HG02938 (cell line): ENCODE measurements at regions not wholly inside any gene's neighbourhood (a gene's known extent, or its start where the extent isn't known, plus 50 kb on each side); places are given as distances from the start of the nearest gene placed in this dataset.

Experiments used
- ATAC-seq: cut with Tn5 transposase; IDR thresholded peaks from one replicate; pipeline ENCODE4 v1.9.1; 2021; ENCODE audit warnings: mild to moderate bottlenecking, moderate library complexity; ENCODE audit not compliant: unreplicated experiment

DNA sequence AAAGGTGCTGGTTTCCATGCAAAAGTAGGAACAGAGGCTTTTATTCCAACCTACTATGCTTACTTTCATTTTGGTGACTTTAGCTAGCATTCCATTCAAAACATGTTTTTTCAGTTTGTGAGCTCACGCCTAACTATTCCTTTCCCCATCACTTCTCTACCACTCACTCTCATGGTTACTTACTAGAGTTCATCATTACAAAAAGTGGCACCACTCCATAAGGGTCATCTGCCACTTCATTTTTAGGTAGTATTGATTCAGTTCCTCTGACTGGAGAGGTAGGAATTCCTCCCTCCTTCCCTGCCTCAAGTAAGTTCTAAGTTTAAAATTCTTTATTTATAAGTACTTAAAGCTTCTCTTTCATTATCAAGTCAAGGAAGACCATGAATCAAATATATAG, 543.1 kb downstream of the HTR7 start:
- no peak for ATAC-seq

DNA sequence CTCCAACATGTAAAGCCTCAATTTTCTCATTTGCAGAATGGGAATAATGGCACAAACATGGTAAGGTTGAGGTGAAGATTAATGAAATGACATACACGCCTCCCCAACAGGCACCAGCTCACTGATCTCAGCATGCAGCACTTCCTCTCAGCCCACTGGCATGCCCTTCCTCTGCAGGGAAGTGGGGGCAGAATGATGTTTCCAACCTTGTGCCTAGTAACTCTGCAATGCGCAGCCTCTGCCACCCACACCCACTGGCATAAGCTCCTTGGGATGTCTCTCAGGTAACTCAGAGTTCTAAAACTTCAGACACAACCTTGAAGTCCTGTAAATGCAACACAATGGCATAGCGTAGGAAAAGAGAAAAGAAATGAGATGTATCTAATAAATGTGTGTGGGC, 540.7 kb downstream of the HTR7 start:
- no peak for ATAC-seq

DNA sequence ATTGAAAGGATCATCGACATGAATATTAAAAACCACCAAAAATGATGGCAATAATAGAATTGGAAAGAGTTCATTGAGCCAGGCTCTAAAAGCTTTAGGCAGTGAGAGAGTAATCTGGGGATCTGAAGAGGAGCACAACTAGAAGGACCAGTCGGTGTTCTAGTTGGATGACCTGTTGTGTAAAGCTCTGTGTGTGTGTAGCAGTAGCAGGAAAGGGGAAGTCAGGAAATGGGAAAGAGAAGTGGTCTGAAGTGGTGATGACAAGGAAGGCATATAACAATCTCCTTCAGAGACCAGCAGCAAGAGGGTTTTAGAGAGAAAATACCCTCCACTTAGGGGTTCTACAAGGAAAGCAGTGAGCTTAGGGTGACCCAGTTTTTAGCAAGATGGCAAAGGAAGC, 539.2 kb downstream of the HTR7 start:
- ATAC-seq, result no peak

DNA sequence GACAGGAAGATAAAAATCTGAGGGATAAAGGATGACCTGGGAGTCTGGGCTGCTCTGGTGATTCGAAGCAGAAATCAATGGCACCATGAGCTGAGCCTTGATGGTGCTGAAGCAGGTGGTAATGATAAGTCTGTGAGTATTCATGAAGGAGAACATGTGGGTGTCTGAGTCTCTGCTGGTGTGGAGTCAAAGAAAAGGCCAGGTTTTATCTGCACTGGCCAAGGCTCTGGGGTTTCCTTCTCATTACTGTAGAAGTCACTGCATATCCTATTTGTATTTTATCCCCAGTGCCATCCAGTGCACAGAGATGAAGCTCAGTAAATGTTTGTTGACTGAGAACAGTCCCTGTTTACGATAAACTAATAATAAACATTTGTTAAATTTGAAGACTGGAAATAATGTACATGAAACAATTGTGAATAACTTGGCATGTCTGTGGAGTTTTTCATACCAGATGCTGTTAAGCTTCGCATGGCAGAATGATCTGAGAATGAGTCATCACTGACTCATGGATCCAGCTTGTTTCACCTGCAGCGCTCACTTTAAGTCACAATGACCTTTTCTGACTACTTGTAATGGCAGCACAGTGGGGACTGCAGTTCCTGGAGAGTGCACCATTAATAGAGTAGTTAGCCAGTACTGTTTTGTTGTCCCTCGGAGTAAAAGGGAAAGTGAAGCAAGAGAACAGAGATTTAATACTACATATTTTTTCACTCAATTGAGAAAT, 538.5 kb downstream of the HTR7 start:
- peak; percentile 61 for ATAC-seq

DNA sequence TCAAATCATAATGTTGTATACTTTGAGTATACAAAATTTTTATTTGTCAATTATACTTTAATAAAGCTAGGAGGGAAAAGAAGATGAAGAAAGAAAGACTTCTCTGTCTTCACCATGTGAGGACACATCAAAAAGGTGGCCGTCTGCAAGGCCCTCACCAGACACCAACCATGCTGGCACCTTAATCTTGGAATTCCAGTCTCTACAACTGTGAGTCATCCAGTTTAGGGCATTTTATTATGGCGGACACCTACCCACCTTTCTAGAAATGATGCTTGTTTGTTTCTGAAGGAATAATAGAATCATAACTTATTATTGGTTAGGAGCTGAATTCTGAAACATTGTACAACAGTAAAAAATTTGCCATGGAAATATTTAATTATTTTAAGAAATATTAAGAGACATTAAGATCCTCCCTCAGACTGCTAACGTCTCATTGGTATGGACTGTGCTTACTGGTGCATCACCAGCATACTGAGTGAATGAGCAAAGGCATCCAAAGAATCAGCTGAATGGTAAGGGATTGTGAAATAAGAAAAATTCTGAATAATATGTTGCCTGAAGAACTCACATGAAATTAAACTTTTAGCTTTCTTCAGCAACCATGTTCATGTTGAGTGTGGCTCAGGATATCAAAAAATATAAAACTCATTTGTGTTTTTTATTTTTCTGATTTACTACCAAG, 536.6 kb downstream of the HTR7 start:
- ATAC-seq, result no peak

DNA sequence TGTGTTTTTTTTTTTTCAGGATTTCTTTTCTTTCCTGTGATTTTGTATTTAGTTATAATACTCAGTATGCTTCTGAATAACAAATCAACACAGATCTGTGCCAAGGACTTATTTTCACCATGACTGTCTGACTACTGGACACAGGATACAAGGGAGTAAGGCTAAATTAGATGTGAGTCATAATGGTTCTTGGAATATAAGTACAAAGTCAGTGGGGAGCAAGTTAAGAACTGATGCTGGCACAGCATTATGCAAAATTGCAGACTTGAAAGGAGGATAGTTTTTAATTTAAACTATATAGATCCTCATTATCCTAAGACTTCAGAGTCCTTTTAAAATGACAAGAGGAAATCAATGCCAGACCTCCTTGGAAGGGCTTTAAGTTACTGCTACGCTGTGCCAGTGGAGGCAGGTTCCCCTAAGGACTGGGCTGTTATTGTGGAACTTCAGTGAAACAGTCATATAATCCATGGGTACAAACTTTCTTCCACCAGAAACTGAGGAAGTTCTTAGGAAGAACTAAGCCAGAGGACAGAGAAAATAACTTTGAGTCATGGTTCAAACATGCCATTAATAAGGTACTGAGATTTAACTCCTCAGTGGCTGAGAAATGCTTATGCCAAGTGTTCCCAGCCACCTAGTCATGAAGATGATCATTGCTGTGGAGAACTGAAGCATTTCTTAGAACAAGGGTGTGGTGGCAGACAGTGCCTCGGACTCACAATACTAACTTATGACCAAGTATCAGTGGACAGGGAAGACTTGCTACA, 531.2 kb downstream of the HTR7 start:
- no peak for ATAC-seq

DNA sequence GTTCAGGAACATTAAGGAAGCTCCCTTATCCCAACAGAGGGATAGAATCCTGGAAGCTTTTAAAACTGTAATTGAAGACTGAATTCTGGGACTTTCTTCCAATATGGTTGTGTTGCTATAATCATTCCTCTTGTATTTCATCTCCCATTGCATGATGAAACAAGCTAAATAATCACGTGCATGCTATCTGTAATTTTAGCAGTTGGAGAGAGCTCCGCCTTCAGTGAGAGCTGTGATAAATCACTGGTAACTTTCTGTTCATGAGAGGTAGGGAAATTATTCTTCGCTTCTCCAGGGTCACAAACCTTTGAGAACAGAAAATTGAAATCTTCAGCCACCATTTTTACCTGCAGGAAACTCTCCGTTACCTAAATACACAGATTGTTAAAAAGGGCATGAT, 530.2 kb downstream of the HTR7 start:
- no peak for ATAC-seq

DNA sequence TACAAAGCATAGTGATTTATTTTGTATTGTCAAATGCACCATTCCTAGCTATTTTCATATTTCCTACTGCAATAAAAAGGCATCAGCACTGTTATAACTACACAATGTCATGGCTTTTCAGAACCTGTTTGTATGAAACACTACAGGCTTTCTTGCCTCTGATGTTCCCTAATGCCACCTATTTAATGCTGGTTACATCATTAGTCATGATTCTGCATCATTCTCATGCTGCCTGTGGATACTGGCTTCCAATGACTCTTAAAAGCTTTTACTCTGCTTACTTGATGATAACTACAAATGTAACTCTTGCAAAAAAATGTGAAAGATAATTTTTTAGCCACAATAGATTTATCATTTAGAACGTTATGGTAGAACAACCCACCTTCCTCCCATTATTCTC, 529.4 kb downstream of the HTR7 start:
- ATAC-seq, result no peak

DNA sequence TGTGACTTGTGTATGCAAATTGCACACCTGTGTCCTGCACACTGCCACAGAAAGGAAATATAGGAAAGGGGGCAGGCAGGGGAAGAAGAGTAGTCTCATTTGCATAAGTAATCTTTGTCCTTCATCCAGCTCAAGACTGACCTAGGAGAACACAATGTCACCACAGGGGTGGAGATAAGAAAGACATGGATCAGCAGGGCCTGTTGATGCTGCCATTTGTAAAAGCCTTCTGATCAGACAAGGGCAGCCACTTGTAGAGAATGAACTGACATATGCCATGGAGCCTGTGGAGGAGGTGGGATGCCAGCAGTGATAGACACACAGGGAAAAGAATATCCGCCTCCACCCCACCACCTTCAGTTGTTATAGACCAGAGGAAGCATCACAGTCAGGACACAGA, 528.9 kb downstream of the HTR7 start:
- ATAC-seq, result no peak

DNA sequence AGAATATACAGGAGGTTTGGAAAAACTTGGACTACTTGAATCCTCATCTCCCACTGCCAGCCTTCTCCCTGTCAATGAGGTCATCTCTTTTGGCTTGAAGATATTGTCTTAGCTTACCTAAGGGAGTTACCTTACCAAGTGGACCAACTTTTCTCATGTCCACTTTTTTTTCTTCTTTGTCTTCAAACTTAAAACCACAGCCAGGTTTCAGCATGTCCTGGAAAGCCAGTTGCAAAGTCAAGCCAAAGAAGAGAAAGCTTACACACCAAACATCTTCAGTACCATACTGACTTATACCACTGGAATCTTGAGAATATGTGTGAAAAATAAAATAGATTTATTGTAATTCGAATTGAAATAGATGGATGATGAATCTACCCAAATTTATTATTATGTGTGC, 520.5 kb downstream of the HTR7 start:
- ATAC-seq, result no peak

DNA sequence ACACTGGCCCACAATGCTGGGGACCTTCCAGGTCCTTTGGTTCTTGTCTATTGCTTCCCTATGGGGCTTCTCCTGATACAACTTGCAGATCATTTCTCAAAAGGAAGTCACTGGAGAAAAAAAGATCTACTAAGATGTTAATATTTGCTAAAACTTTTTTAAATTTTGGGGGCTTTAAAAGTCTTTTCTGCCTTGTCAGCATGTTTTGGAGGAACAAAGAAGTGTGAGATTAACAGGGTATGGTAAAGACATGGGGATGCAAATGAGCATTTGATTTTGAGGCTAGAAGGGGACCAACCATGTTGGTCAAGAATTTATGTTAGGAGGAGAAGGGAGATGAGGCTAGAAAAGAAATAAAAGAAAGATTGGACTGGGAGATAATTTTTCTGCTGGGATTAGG, 515.4 kb downstream of the HTR7 start:
- ATAC-seq, result no peak

DNA sequence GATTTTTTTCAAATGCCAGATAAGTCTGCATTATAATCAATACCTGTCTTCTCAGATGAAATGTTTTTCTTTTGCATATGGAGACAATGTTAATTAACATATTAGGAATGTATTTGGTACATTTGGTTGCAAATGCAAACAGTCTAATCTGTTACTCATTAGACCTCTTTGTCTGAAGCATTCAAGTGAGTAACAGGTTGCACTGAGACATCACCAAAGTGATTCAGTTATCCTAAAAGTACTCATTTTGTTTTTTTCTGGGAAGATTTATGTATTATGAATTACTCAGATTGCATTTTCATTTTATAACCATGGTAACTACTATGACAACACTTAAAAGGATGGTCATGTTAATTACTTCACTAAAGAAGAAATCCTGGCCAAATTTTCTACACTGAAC, 513.6 kb downstream of the HTR7 start:
- ATAC-seq, result no peak

DNA sequence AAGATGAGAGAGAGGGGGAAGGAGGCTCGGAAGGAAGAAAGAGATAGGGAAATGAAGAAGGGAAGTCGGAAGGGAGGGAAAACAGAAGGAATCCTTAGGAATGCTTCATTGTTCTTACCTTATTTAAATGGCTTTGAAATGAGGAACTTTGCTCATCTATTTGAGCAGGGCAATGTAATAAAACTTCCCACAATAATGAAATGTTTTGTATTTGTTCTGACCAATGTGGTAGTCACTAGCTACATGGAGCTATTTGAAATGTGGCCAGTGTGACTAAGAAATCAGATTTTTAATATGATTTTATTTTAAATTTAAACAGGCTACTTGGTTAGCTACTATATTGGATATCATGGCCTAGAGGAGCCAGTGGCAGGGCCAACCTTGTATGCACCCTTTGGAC, 510.6 kb downstream of the HTR7 start:
- ATAC-seq, result no peak

DNA sequence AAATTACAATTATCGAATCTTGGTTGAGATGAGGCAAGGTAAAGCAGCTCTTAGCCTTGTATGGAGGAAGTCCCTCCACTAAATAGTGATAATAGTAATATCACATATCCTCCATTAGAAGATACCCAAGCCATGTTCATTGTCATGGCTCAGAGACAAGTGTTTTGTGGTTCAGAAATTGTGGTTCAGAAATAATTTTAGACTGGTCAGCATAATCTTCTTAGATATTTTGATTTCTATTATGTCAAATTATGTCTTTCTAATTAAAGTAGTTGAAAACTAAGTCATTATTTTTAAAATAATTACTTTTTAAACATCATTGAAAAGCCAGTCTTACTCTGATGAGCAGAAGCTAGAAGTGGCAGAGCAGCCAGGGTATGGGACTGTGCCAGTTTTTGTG, 507.7 kb downstream of the HTR7 start:
- no peak for ATAC-seq

DNA sequence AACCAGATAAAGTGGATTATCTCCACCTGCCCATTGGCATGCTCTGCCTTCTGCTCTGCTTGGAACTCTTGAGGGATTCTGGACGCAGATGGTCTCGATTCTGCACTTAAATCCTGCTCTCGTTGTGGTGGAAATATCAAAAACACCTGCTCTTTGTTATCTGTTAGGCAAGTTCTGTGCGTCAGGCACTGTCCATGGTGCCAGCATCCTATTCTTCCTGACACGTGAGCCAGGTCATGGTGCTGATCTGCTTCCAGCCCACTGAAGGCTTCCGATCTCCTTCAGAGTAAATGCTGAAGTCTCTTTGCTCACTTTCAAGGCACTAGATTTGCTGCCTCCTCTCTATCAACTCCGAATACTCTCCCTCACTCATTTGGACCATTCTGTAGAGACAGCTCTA, 505.6 kb downstream of the HTR7 start:
- no peak for ATAC-seq

DNA sequence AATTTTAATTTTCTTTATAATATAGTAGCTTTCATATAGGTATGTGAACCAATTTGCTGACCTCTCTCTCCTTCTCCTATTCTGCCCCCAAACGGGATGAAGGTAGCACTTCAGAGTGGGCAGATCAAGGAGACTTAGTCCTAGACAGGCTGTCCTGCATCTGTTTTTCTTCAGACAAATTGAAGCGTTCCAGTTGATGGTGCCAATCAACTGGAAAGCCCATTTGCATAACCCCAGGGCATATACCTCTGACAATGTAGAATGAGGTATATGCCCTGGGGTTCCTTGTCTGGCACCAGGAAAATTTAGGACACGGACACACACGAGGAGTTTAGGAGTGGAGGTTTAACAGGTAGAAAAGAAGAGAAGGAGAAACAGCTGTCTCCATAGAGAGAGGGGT, 502.9 kb downstream of the HTR7 start:
- no peak for ATAC-seq

DNA sequence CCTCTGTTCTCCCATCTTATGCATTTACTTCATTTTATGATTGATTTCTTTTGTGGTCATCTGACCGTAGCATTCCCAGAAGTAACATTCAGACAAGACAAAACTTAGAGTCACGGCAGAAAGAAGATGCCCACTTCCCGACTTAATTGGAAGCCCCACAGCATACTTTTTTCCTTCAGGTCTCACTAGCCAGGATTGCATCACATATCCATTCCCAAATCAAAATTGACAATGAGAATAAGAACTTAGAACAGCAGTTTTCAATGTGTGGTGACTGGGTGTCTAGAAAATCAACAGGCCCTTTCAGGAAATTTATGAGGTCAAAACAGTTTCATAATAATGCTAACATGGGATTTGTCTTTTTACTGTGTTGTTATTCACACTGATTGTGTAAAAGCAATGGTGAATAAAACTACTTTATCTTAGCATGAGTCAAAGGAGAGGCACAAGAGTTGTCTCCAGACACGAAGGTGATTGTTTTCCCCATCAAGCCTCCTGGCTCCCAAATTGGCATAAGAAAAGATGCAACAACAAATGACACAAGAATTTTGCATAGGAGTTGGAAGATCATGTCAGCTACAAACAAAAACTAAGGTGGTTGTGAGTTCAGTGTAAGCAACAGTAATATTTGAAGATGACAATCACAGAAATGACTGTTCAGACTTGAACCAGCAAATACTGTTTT, 493.9 kb downstream of the HTR7 start:
- no peak for ATAC-seq

DNA sequence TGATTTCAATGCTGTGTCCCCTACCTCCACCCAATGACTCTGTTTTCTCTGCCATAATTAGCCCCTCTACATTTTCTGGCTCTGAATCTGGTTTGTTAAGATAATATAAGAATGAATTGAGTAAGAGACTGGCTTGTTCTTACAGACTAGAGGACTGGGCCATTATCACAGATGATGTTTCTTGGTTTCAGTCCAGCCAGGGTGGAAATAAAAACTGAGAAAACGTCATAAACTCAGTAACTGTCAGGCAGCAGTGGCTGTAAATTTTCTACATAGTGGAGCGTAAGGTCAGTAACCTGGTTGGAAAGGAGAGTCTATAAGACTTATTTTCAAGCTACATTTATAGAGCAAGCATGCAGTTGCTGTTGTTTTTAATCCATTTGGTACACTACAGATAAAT, 485.4 kb downstream of the HTR7 start:
- no peak for ATAC-seq

DNA sequence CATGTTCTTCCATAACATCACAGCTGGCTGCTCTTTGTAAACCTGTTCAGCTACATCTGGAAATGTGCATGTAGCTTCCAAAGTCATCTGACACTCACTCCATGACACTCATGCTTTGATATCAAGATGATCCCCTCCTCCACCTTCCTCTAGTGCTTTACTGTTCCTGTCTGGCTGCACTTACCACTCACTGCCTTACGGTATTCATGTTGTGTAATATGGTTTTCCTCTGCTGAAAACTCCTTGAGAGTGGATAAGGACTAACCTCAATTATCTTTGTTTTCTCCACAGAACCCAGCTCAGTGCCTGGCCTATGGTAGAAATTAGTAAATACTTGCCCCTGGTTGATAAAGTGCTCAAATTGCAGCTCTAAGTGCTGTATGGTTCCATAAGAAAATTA, 483.9 kb downstream of the HTR7 start:
- ATAC-seq, result no peak

DNA sequence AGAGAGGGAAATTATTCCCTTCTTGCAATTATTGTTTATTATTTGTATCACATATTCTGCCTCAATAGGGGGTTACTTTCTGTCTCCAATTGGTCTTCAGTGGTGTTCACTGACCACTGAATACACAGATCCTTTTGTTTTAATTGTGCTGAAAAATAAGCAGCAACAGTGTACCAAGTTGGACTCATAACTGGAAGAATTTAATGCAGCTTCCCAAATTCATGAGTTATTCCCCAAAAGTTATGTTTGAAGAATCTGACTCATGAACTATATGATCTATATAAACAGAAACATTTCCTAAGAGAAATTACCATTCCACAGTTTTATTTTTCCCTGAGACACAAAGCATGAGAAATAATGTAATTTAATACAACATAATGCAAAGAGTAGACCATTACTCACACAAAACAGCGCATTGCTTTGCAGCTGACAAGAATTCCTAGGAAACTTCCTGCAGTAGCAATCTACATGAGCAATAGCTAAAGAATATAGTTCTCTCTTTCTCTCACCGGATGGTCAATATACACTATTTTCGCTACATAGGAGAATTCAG, 479.2 kb downstream of the HTR7 start:
- no peak for ATAC-seq

DNA sequence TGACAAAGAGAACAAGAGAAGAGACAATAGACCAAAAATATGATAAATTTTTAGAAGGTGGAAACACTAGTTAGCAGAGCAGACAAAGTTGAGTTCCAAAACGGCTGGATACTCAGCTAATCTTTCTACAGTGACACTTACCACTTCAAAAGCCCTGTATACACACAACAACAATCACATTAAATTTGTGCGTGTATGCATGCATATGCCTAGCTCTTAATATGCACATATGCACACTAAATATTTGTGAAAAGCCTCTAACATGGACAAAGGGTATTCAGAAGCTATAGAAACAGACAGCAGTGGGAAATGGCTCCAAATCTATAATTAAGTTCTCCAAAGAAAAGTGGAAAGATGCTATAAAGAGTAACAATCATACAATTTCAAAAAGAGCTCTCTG, 476.4 kb downstream of the HTR7 start:
- no peak for ATAC-seq
